ENCODE measurements at regions not wholly inside any gene's neighbourhood (a gene's known extent, or its start where the extent isn't known, plus 50 kb on each side); places are given as distances from the start of the nearest gene placed in this dataset.

DNA sequence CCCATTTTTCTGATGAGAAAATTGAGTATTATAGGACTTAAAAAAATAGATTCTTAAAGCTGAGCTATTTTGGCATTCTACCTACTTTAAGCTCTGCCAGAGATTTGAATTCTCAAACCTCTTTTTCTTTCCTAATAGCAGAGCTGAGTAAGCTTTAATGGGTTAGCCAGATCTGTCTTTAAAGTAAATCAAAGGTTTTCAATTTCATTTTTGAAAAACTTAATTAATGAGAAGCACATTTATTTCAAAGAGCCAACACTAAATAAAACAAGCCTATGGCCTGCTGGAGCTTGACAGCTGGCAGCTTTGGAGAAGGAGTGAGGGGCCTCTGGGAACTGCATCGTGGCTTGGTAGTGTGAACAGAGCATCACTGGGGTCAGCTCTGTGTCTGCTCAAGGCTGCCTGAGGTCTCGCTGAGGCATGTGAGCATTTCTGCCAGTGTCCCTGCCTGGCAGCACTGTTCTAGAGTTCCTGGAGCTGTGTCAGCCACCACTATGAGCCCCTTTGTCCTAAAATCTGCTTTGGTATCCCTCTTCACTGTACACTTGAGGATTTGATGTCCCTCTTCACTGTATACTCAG lies 50.4 kb upstream of the PRSS23 start:
- H3K4me1 Mint-ChIP-seq = no peaks in the 10 kb centered on the region
- no peak overlapping the region for H3K27ac Mint-ChIP-seq

More for the DNA sequence above, 50.4 kb upstream of the PRSS23 start:
- H3K79me2 ChIP-seq (replicated peaks; ENCODE audit: insufficient read depth) = no peaks in the 10 kb centered on the region
- no peak overlapping the region for H3K4me3 ChIP-seq
- Mint-ChIP-seq H3K4me3 (no peak overlapping the region), H3K9me3 (no peaks in the 10 kb centered on the region; the same call in 2 of the 3 replicates), H3K36me3 (ENCODE audit: low read depth) (no peaks in the 10 kb centered on the region), H3K27me3 (ENCODE audit: insufficient read depth, low read depth, poor library complexity) (peaks cover 4% of the 10 kb centered on the region)
- no peak overlapping the region for H3K4me2 ChIP-seq
- H4K20me1 ChIP-seq (replicated peaks; ENCODE audit: insufficient read depth) = no peaks in the 10 kb centered on the region
- no peak overlapping the region for H2AFZ ChIP-seq
- H3F3A ChIP-seq (replicated peaks; ENCODE audit: low read depth) = no peaks in the 10 kb centered on the region
- no peaks in the 10 kb centered on the region for H3K27me3 ChIP-seq (ENCODE audit: insufficient read depth)
- no peaks in the 10 kb centered on the region for H3K36me3 ChIP-seq (ENCODE audit: insufficient read depth)
- TF ChIP-seq ZNF114 (CRISPR knock-in tag; IDR thresholded peaks at IDR 0.05) = no peak
- TF ChIP-seq, protein P1, sequence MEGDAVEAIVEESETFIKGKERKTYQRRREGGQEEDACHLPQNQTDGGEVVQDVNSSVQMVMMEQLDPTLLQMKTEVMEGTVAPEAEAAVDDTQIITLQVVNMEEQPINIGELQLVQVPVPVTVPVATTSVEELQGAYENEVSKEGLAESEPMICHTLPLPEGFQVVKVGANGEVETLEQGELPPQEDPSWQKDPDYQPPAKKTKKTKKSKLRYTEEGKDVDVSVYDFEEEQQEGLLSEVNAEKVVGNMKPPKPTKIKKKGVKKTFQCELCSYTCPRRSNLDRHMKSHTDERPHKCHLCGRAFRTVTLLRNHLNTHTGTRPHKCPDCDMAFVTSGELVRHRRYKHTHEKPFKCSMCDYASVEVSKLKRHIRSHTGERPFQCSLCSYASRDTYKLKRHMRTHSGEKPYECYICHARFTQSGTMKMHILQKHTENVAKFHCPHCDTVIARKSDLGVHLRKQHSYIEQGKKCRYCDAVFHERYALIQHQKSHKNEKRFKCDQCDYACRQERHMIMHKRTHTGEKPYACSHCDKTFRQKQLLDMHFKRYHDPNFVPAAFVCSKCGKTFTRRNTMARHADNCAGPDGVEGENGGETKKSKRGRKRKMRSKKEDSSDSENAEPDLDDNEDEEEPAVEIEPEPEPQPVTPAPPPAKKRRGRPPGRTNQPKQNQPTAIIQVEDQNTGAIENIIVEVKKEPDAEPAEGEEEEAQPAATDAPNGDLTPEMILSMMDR (conservative IDR thresholded peaks at IDR 0.05; ENCODE audit: low read depth in 2 of 2) = no peak; a peak in 1 of 4 replicates
- TF ChIP-seq POLR2AphosphoS5 (IDR thresholded peaks at IDR 0.05; ENCODE audit: low read depth) = no peak
- no peak for TF ChIP-seq ZNF331 (CRISPR knock-in tag; IDR thresholded peaks at IDR 0.05; ENCODE audit: low read depth)
- TF ChIP-seq STAT1 (IDR thresholded peaks at IDR 0.05; ENCODE audit: unreplicated experiment) = no peak
- no peak for TF ChIP-seq JUNB (IDR thresholded peaks at IDR 0.05; ENCODE audit: unreplicated experiment)
- TF ChIP-seq, protein P2, sequence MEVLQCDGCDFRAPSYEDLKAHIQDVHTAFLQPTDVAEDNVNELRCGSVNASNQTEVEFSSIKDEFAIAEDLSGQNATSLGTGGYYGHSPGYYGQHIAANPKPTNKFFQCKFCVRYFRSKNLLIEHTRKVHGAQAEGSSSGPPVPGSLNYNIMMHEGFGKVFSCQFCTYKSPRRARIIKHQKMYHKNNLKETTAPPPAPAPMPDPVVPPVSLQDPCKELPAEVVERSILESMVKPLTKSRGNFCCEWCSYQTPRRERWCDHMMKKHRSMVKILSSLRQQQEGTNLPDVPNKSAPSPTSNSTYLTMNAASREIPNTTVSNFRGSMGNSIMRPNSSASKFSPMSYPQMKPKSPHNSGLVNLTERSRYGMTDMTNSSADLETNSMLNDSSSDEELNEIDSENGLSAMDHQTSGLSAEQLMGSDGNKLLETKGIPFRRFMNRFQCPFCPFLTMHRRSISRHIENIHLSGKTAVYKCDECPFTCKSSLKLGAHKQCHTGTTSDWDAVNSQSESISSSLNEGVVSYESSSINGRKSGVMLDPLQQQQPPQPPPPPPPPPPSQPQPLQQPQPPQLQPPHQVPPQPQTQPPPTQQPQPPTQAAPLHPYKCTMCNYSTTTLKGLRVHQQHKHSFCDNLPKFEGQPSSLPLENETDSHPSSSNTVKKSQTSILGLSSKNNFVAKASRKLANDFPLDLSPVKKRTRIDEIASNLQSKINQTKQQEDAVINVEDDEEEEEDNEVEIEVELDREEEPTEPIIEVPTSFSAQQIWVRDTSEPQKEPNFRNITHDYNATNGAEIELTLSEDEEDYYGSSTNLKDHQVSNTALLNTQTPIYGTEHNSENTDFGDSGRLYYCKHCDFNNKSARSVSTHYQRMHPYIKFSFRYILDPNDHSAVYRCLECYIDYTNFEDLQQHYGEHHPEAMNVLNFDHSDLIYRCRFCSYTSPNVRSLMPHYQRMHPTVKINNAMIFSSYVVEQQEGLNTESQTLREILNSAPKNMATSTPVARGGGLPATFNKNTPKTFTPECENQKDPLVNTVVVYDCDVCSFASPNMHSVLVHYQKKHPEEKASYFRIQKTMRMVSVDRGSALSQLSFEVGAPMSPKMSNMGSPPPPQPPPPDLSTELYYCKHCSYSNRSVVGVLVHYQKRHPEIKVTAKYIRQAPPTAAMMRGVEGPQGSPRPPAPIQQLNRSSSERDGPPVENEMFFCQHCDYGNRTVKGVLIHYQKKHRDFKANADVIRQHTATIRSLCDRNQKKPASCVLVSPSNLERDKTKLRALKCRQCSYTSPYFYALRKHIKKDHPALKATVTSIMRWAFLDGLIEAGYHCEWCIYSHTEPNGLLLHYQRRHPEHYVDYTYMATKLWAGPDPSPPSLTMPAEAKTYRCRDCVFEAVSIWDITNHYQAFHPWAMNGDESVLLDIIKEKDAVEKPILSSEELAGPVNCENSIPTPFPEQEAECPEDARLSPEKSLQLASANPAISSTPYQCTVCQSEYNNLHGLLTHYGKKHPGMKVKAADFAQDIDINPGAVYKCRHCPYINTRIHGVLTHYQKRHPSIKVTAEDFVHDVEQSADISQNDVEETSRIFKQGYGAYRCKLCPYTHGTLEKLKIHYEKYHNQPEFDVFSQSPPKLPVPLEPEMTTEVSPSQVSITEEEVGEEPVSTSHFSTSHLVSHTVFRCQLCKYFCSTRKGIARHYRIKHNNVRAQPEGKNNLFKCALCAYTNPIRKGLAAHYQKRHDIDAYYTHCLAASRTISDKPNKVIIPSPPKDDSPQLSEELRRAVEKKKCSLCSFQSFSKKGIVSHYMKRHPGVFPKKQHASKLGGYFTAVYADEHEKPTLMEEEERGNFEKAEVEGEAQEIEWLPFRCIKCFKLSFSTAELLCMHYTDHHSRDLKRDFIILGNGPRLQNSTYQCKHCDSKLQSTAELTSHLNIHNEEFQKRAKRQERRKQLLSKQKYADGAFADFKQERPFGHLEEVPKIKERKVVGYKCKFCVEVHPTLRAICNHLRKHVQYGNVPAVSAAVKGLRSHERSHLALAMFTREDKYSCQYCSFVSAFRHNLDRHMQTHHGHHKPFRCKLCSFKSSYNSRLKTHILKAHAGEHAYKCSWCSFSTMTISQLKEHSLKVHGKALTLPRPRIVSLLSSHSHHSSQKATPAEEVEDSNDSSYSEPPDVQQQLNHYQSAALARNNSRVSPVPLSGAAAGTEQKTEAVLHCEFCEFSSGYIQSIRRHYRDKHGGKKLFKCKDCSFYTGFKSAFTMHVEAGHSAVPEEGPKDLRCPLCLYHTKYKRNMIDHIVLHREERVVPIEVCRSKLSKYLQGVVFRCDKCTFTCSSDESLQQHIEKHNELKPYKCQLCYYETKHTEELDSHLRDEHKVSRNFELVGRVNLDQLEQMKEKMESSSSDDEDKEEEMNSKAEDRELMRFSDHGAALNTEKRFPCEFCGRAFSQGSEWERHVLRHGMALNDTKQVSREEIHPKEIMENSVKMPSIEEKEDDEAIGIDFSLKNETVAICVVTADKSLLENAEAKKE (CRISPR knock-in tag; IDR thresholded peaks at IDR 0.05) = no peak
- H3K9me2 ChIP-seq (ENCODE audit: insufficient read depth) = no peaks in the 10 kb centered on the region
- H3K4me1 ChIP-seq (ENCODE audit: insufficient read depth) = no peaks in the 10 kb centered on the region
- no peak for DNase-seq (ENCODE audit: low spot score)
- ATAC-seq = no peak
- no peak overlapping the region for H3K27ac ChIP-seq (ENCODE audit: low read depth)

All from GM23338 (cell line).